SK-N-SH (cell line): ENCODE measurements at regions not wholly inside any gene's neighbourhood (a gene's known extent, or its start where the extent isn't known, plus 50 kb on each side); places are given as distances from the start of the nearest gene placed in this dataset.

Experiments
- CTCF ChIP-seq: fragments of 200-600 bp; sonication (generic); IDR thresholded peaks from 2 replicates; pipeline ENCODE4 v1.6.1; 2017; ENCODE audit warnings: antibody characterized with exemption, mild to moderate bottlenecking, moderate library complexity
- EP300 ChIP-seq, 2 experiments: IDR thresholded peaks; 2 replicates each; pipeline versions ENCODE4 v1.4.0 to v1.6.1; 2012; ENCODE audit warnings: borderline replicate concordance in 1 of 2, low read depth in 1 of 2, low read length in 1 of 2
- FOXM1 ChIP-seq: IDR thresholded peaks from 2 replicates; pipeline ENCODE4 v1.4.0; 2012; ENCODE audit warnings: low read depth, mild to moderate bottlenecking
- GABPA ChIP-seq: IDR thresholded peaks from 2 replicates; pipeline ENCODE4 v1.4.0; 2012; ENCODE audit warnings: low read depth, mild to moderate bottlenecking
- MAX ChIP-seq: IDR thresholded peaks from 2 replicates; pipeline ENCODE4 v1.4.0; 2012; ENCODE audit warnings: low read depth
- RAD21 ChIP-seq: IDR thresholded peaks from 2 replicates; pipeline ENCODE4 v1.6.1; 2012; ENCODE audit warnings: mild to moderate bottlenecking, low read length
- RCOR1 ChIP-seq: fragments of 150-350 bp; IDR thresholded peaks from 2 replicates; pipeline ENCODE4 v1.6.1; 2017; ENCODE audit warnings: antibody characterized with exemption, low read length
- RFX5 ChIP-seq: IDR thresholded peaks from 2 replicates; pipeline ENCODE4 v1.6.1; 2012; ENCODE audit warnings: mild to moderate bottlenecking, improper control_type of control experiment, low read length
- SMC3 ChIP-seq: IDR thresholded peaks from 2 replicates; pipeline ENCODE4 v1.6.1; 2012; ENCODE audit warnings: low read depth, low read length, improper control_type of control experiment
- TAF1 ChIP-seq: IDR thresholded peaks from 2 replicates; pipeline ENCODE4 v1.6.1; 2012; ENCODE audit warnings: low read depth, mild to moderate bottlenecking, low read length, moderate library complexity, borderline replicate concordance
- TCF12 ChIP-seq: IDR thresholded peaks from 2 replicates; pipeline ENCODE4 v1.4.0; 2012

GRCh38 chr1:109837852-109838570, 72.6 kb upstream of the CSF1 start:
- no peak for TF ChIP-seq CTCF
- TF ChIP-seq SMC3, result no peak
- TF ChIP-seq EP300 (IDR thresholded peaks at IDR 0.05; ENCODE audit: borderline replicate concordance in 1 of 2, low read depth in 1 of 2, low read length in 1 of 2), result no peak
- no peak for TF ChIP-seq RCOR1
- no peak for TF ChIP-seq TAF1
- no peak for TF ChIP-seq FOXM1
- TF ChIP-seq GABPA, result no peak
- no peak for TF ChIP-seq TCF12
- TF ChIP-seq RFX5, result no peak
- no peak for TF ChIP-seq RAD21
- no peak for TF ChIP-seq MAX
